Lower leg skin (tissue), 3 donors: ENCODE measurements at regions not wholly inside any gene's neighbourhood (a gene's known extent, or its start where the extent isn't known, plus 50 kb on each side); places are given as distances from the start of the nearest gene placed in this dataset.

Experiments
- POLR2A ChIP-seq, 2 donors: fragments of 450-650 bp; IDR thresholded peaks; one replicate each; pipeline ENCODE4 v1.6.1; 2016 to 2017; ENCODE audit warnings: antibody characterized with exemption in 2 of 2, mild to moderate bottlenecking in 1 of 2, moderate library complexity in 1 of 2
- TF ChIP-seq, protein P1 (sequence below), 3 donors: fragments of 450-650 bp; IDR thresholded peaks; one replicate each; pipeline ENCODE4 v1.5.1; 2016; ENCODE audit warnings: antibody characterized with exemption in 3 of 3, mild to moderate bottlenecking in 3 of 3, moderate library complexity in 2 of 3

DNA sequence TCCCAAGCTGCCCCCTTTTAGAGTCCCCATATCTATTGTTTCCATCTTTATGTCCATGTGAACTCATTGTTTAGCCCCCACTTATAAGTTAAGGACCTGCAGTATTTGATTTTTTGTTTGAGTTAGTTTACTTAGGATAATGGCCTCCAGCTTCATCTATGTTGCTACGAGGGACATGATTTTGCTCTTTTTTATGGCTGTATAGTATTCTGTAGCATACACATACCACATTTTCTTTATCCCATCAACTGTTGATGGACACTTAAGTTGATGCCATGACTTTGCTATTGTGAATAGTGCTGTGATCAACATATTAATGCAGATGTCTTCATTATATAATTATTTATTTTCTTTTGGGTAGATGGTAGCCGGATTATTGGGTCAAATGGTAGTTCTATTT lies 576.9 kb downstream of the ANKRD7 start:
- TF ChIP-seq POLR2A (IDR thresholded peaks at IDR 0.05) = no peak
- TF ChIP-seq, protein P1, sequence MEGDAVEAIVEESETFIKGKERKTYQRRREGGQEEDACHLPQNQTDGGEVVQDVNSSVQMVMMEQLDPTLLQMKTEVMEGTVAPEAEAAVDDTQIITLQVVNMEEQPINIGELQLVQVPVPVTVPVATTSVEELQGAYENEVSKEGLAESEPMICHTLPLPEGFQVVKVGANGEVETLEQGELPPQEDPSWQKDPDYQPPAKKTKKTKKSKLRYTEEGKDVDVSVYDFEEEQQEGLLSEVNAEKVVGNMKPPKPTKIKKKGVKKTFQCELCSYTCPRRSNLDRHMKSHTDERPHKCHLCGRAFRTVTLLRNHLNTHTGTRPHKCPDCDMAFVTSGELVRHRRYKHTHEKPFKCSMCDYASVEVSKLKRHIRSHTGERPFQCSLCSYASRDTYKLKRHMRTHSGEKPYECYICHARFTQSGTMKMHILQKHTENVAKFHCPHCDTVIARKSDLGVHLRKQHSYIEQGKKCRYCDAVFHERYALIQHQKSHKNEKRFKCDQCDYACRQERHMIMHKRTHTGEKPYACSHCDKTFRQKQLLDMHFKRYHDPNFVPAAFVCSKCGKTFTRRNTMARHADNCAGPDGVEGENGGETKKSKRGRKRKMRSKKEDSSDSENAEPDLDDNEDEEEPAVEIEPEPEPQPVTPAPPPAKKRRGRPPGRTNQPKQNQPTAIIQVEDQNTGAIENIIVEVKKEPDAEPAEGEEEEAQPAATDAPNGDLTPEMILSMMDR (IDR thresholded peaks at IDR 0.05) = no peak
